NCI-H146 (cell line): ENCODE measurements at regions not wholly inside any gene's neighbourhood (a gene's known extent, or its start where the extent isn't known, plus 50 kb on each side); places are given as distances from the start of the nearest gene placed in this dataset.

Experiments used
- DNase-seq: peaks from one replicate; lab custom pipeline; 2025; lab: John Stamatoyannopoulos, UW

- DNase-seq, result no peak
Measured at GRCh38 chr5:3542769-3543168, 52.9 kb upstream of the IRX1 start.

GRCh38 chr5:3542158-3542557 lies 53.5 kb upstream of the IRX1 start:
- DNase-seq, result no peak

- DNase-seq, result no peak
Measured at GRCh38 chr5:3538886-3539285, 56.7 kb upstream of the IRX1 start.

- no peak for DNase-seq
Measured at GRCh38 chr5:3537942-3538341, 57.7 kb upstream of the IRX1 start.

GRCh38 chr5:3535414-3536211 lies 60.0 kb upstream of the IRX1 start:
- DNase-seq, result no peak

- DNase-seq, result no peak
Measured at GRCh38 chr5:3534997-3535396, 60.6 kb upstream of the IRX1 start.

GRCh38 chr5:3531320-3531986 lies 64.2 kb upstream of the IRX1 start:
- DNase-seq, result no peak

GRCh38 chr5:3530251-3530650 lies 65.4 kb upstream of the IRX1 start:
- no peak for DNase-seq

GRCh38 chr5:3526551-3527185 lies 69.0 kb upstream of the IRX1 start:
- DNase-seq, result no peak

- DNase-seq, result no peak
Measured at GRCh38 chr5:3522491-3522890, 73.1 kb upstream of the IRX1 start.

- no peak for DNase-seq
Measured at GRCh38 chr5:3518576-3518975, 77.1 kb upstream of the IRX1 start.

GRCh38 chr5:3518051-3518450 lies 77.6 kb upstream of the IRX1 start:
- DNase-seq, result no peak

- DNase-seq, result no peak
Measured at GRCh38 chr5:3517348-3517747, 78.3 kb upstream of the IRX1 start.

GRCh38 chr5:3512361-3513095 lies 83.1 kb upstream of the IRX1 start:
- DNase-seq, result no peak

- no peak for DNase-seq
Measured at GRCh38 chr5:3511934-3512333, 83.7 kb upstream of the IRX1 start.

- no peak for DNase-seq
Measured at GRCh38 chr5:3511519-3511918, 84.1 kb upstream of the IRX1 start.

GRCh38 chr5:3510642-3511417 lies 84.8 kb upstream of the IRX1 start:
- no peak for DNase-seq

GRCh38 chr5:3509290-3509689 lies 86.3 kb upstream of the IRX1 start:
- no peak for DNase-seq

GRCh38 chr5:3508395-3508794 lies 87.2 kb upstream of the IRX1 start:
- DNase-seq, result no peak

GRCh38 chr5:3490957-3491507 lies 104.6 kb upstream of the IRX1 start:
- no peak for DNase-seq

- DNase-seq, result peak; percentile 1
Measured at GRCh38 chr5:3489239-3489843, 106.3 kb upstream of the IRX1 start.
